CD14-positive monocyte (primary cell): ENCODE measurements at regions not wholly inside any gene's neighbourhood (a gene's known extent, or its start where the extent isn't known, plus 50 kb on each side); places are given as distances from the start of the nearest gene placed in this dataset.

Experiments used
- DNase-seq, 3 donors: peaks; one replicate each; pipeline ENCODE4 v3.0.0-alpha.2; 2011 to 2022
- H2AFZ ChIP-seq: 2 replicates; pipeline ENCODE4 v1.6.0; 2012; ENCODE audit warnings: mild to moderate bottlenecking, low read depth, low read length, inconsistent platforms; ENCODE audit not compliant: insufficient read depth, poor library complexity, severe bottlenecking
- H3K27ac ChIP-seq, 2 donors: 1 replicate in 1 of 2; 2 replicates in 1 of 2; pipeline ENCODE4 v1.5.1; 2012 to 2013; ENCODE audit warnings: low read length in 2 of 2, control low read depth in 1 of 2, inconsistent platforms in 1 of 2, low read depth in 1 of 2, mild to moderate bottlenecking in 1 of 2
- H3K27me3 ChIP-seq, 2 donors: one replicate each; pipeline versions ENCODE4 v1.6.0 to v1.6.1; 2011 to 2013; ENCODE audit warnings: low read length in 2 of 2; ENCODE audit not compliant: control insufficient read depth in 2 of 2, insufficient read depth in 2 of 2
- H3K36me3 ChIP-seq, 2 donors: replicated peaks in 1 of 2; 1 replicate in 1 of 2; 2 replicates in 1 of 2; pipeline versions ENCODE4 v1.5.1 to v1.6.1; 2012 to 2013; ENCODE audit warnings: low read length in 2 of 2, control low read depth in 1 of 2, inconsistent platforms in 1 of 2, mild to moderate bottlenecking in 1 of 2; ENCODE audit not compliant: insufficient read depth in 2 of 2, control insufficient read depth in 1 of 2
- H3K4me1 ChIP-seq, 2 donors: 1 replicate in 1 of 2; 2 replicates in 1 of 2; pipeline versions ENCODE4 v1.5.1 to v1.6.1; 2012 to 2013; ENCODE audit warnings: low read length in 2 of 2, control low read depth in 1 of 2, inconsistent platforms in 1 of 2, mild to moderate bottlenecking in 1 of 2, moderate library complexity in 1 of 2; ENCODE audit not compliant: insufficient read depth in 2 of 2, control insufficient read depth in 1 of 2
- H3K4me2 ChIP-seq: replicated peaks from 2 replicates; pipeline ENCODE3; 2012; ENCODE audit warnings: low read length, moderate library complexity, mild to moderate bottlenecking; ENCODE audit not compliant: poor library complexity, severe bottlenecking; ENCODE audit errors: extremely low read depth
- H3K4me3 ChIP-seq, 3 experiments: fragments of 200-600 bp in 1 of 3; sonication (generic) in 1 of 3; replicated peaks in 1 of 3; 1 replicate in 2 of 3; 2 replicates in 1 of 3; pipeline ENCODE4 v1.5.1; 2011 to 2013; ENCODE audit warnings: low read length in 3 of 3, mild to moderate bottlenecking in 3 of 3, control low read depth in 2 of 3, low read depth in 2 of 3, inconsistent platforms in 1 of 3, moderate library complexity in 1 of 3
- H3K79me2 ChIP-seq: 2 replicates; pipeline ENCODE4 v1.6.0; 2012; ENCODE audit warnings: mild to moderate bottlenecking, control low read depth, inconsistent platforms, low read length, moderate library complexity; ENCODE audit not compliant: insufficient read depth
- H3K9ac ChIP-seq: 2 replicates; pipeline ENCODE4 v1.6.0; 2017; ENCODE audit warnings: low read length, mild to moderate bottlenecking; ENCODE audit not compliant: insufficient read depth, poor library complexity, severe bottlenecking
- H3K9me3 ChIP-seq, 2 donors: replicated peaks in 1 of 2; 1 replicate in 1 of 2; 2 replicates in 1 of 2; pipeline versions ENCODE4 v1.5.1 to v1.6.1; 2012 to 2013; ENCODE audit warnings: low read length in 2 of 2, control low read depth in 1 of 2; ENCODE audit not compliant: control insufficient read depth in 1 of 2, insufficient read depth in 1 of 2
- H4K20me1 ChIP-seq: 2 replicates; pipeline ENCODE4 v1.6.0; 2012; ENCODE audit warnings: mild to moderate bottlenecking, low read length, control low read depth, moderate library complexity; ENCODE audit not compliant: insufficient read depth
- H3K27ac Mint-ChIP-seq, 7 donors: one replicate each; pipeline ENCODE4 v1.8.0; 2020; ENCODE audit warnings: mild to moderate bottlenecking in 7 of 7, mixed read lengths in 7 of 7, moderate library complexity in 6 of 7, inconsistent platforms in 2 of 7
- H3K27me3 Mint-ChIP-seq, 3 donors: one replicate each; pipeline ENCODE4 v1.8.0; 2021 to 2022; ENCODE audit warnings: low read depth in 3 of 3, mild to moderate bottlenecking in 3 of 3, mixed read lengths in 3 of 3, moderate library complexity in 3 of 3, inconsistent platforms in 1 of 3
- H3K36me3 Mint-ChIP-seq, 2 donors: one replicate each; pipeline ENCODE4 v1.8.0; 2020; ENCODE audit warnings: mixed read lengths in 2 of 2, inconsistent platforms in 1 of 2, mild to moderate bottlenecking in 1 of 2
- H3K4me1 Mint-ChIP-seq: one replicate; pipeline ENCODE4 v1.8.0; 2020; ENCODE audit warnings: mild to moderate bottlenecking, mixed read lengths
- H3K4me3 Mint-ChIP-seq, 2 donors: one replicate each; pipeline ENCODE4 v1.8.0; 2020; ENCODE audit warnings: mild to moderate bottlenecking in 2 of 2, mixed read lengths in 2 of 2, moderate library complexity in 1 of 2
- H3K9me3 Mint-ChIP-seq, 7 donors: one replicate each; pipeline ENCODE4 v1.8.0; 2020 to 2022; ENCODE audit warnings: mixed read lengths in 7 of 7, mild to moderate bottlenecking in 6 of 7, moderate library complexity in 6 of 7, inconsistent platforms in 2 of 7
- CTCF ChIP-seq: fragments of 200-600 bp; IDR thresholded peaks from one replicate; pipeline ENCODE4 v1.8.0; 2022; ENCODE audit warnings: antibody characterized with exemption, mild to moderate bottlenecking
- WGBS: methylation state at CpG from one replicate; pipeline ENCODE4 v1.1.5; 2013; ENCODE audit warnings: missing lambda C conversion rate; ENCODE audit not compliant: insufficient coverage; 5-methylcytosine and 5-hydroxymethylcytosine counted together
- intact Hi-C, 2 donors: fragments of 100-400 bp; cut with micrococcal nuclease; formaldehyde crosslinking; loops; one replicate each; pipeline versions ENCODE4 v1.15.0 to v1.15.1; 2023

- Mint-ChIP-seq H3K36me3 (no peaks in the 10 kb centered on the region), H3K9me3 (peaks cover 0 to 7% (median 2%) of the 10 kb centered on the region in 7 donors)
- no peak overlapping the region for H3K4me3 ChIP-seq
These were observed 81.1 kb upstream of the PUM3 start for GRCh38 chr9:2925016-2925415.

GRCh38 chr9:2924380-2924768 is 80.5 kb upstream of the PUM3 start:
- no peak for DNase-seq
- Histone ChIP-seq H2AFZ (no peak overlapping the region), H3K4me3 (no peak overlapping the region), H3K4me2 (no peak overlapping the region), H3K4me1 (no peaks in the 10 kb centered on the region), H3K79me2 (no peaks in the 10 kb centered on the region), H3K36me3 (no peaks in the 10 kb centered on the region), H3K27me3 (no peaks in the 10 kb centered on the region), H4K20me1 (no peaks in the 10 kb centered on the region), H3K27ac (no peak overlapping the region), H3K9me3 (no peaks in the 10 kb centered on the region), H3K9ac (no peak overlapping the region)
- TF ChIP-seq CTCF: no peak
- no peaks in the 10 kb centered on the region for H3K36me3 Mint-ChIP-seq
- no peaks in the 10 kb centered on the region for H3K4me1 Mint-ChIP-seq
- intact Hi-C loops: no loop called here
- H3K27ac Mint-ChIP-seq: no peak overlapping the region
- 95% methylated on average over 2 of the region's 3 CpGs for WGBS
- H3K4me3 Mint-ChIP-seq: no peak overlapping the region
- H3K9me3 Mint-ChIP-seq: peaks cover 0 to 7% (median 2%) of the 10 kb centered on the region in 7 donors
- H3K27me3 Mint-ChIP-seq: peaks cover 0 to 2% (median 0%) of the 10 kb centered on the region in 3 donors

More at GRCh38 chr9:2925016-2925415, 81.1 kb upstream of the PUM3 start:
- Histone ChIP-seq H3K4me2 (no peak overlapping the region), H3K36me3 (no peaks in the 10 kb centered on the region), H3K9me3 (no peaks in the 10 kb centered on the region), H3K27me3 (no peaks in the 10 kb centered on the region), H3K9ac (no peak overlapping the region), H3K79me2 (no peaks in the 10 kb centered on the region), H3K27ac (no peak overlapping the region), H2AFZ (no peak overlapping the region), H4K20me1 (no peaks in the 10 kb centered on the region), H3K4me1 (no peaks in the 10 kb centered on the region)
- no peak for DNase-seq
- no peak for TF ChIP-seq CTCF
- Mint-ChIP-seq H3K27ac (no peak overlapping the region), H3K27me3 (no peaks in the 10 kb centered on the region), H3K4me1 (no peaks in the 10 kb centered on the region), H3K4me3 (no peak overlapping the region)
- intact Hi-C loops: no loop called here
- 100% methylated on average over 1 of the region's 5 CpGs for WGBS
